ENCODE measurements at regions not wholly inside any gene's neighbourhood (a gene's known extent, or its start where the extent isn't known, plus 50 kb on each side); places are given as distances from the start of the nearest gene placed in this dataset.
"Not testable (repeated sequence)": the region's sequence is repeated elsewhere in the genome, so short reads cannot be mapped to it uniquely, and the experiment has no call there.

GRCh38 chr6:117783279-117783678, 108.0 kb downstream of the NUS1 start:
- WGBS, 4 donors, result 67 to 87% (median 77%) methylated on average over 5 of the region's 5 CpGs
- TF ChIP-seq POLR2A (IDR thresholded peaks at IDR 0.05), result no peak
- no peak for TF ChIP-seq CTCF (IDR thresholded peaks at IDR 0.05)
- intact Hi-C loops (cut with DNase I), result no loop called here
- no peak for DNase-seq
- H3K9me3 ChIP-seq (replicated peaks in 1 of 3), result no peaks in the 10 kb centered on the region
- no peak overlapping the region for H3K4me3 ChIP-seq
- no peak overlapping the region for H3K27ac ChIP-seq
- no peaks in the 10 kb centered on the region for H3K36me3 ChIP-seq (replicated peaks in 1 of 2)
- no peaks in the 10 kb centered on the region for H3K4me1 ChIP-seq (replicated peaks in 1 of 2)
- no peaks in the 10 kb centered on the region for H3K27me3 ChIP-seq

GRCh38 chr6:117791012-117791411, 115.7 kb downstream of the NUS1 start:
- H3K27me3 ChIP-seq, result no peaks in the 10 kb centered on the region
- no peaks in the 10 kb centered on the region for H3K36me3 ChIP-seq (replicated peaks in 1 of 2)
- H3K4me1 ChIP-seq (replicated peaks in 1 of 2), result no peaks in the 10 kb centered on the region
- no peak overlapping the region for H3K27ac ChIP-seq
- no peak overlapping the region for H3K4me3 ChIP-seq
- 61 to 80% (median 72%) methylated on average over 3 of the region's 3 CpGs for WGBS, 4 donors
- no peak for TF ChIP-seq POLR2A (IDR thresholded peaks at IDR 0.05)
- no peak for TF ChIP-seq CTCF (IDR thresholded peaks at IDR 0.05)
- DNase-seq, result no peak
- intact Hi-C loops (cut with DNase I), result no loop called here
- no peaks in the 10 kb centered on the region for H3K9me3 ChIP-seq (replicated peaks in 1 of 3)

- Histone ChIP-seq H3K27ac (no peak overlapping the region), H3K4me3 (no peak overlapping the region), H3K4me1 (replicated peaks in 1 of 2) (no peaks in the 10 kb centered on the region), H3K27me3 (no peaks in the 10 kb centered on the region), H3K36me3 (replicated peaks in 1 of 2) (no peaks in the 10 kb centered on the region), H3K9me3 (replicated peaks in 1 of 3) (no peaks in the 10 kb centered on the region)
- TF ChIP-seq POLR2A (IDR thresholded peaks at IDR 0.05) (no peak), CTCF (IDR thresholded peaks at IDR 0.05) (no peak)
- intact Hi-C loops (cut with DNase I), result no loop called here
- DNase-seq, result no peak
- WGBS, 4 donors, result 36 to 68% (median 44%) methylated on average over 1 of the region's 1 CpG
Measured at GRCh38 chr6:117795234-117795633, 111.8 kb upstream of the SLC35F1 start.

GRCh38 chr6:117798819-117799218, 108.2 kb upstream of the SLC35F1 start:
- 80 to 95% (median 92%) methylated on average over 2 of the region's 2 CpGs for WGBS, 4 donors

GRCh38 chr6:117810269-117810668, 96.8 kb upstream of the SLC35F1 start:
- Histone ChIP-seq H3K27ac (no peak overlapping the region), H3K4me1 (replicated peaks in 1 of 2) (no peaks in the 10 kb centered on the region), H3K36me3 (replicated peaks in 1 of 2) (no peaks in the 10 kb centered on the region), H3K4me3 (no peak overlapping the region), H3K27me3 (no peaks in the 10 kb centered on the region), H3K9me3 (replicated peaks in 1 of 3) (no peaks in the 10 kb centered on the region)
- no peak for DNase-seq
- TF ChIP-seq CTCF (IDR thresholded peaks at IDR 0.05), result no peak
- no peak for TF ChIP-seq POLR2A (IDR thresholded peaks at IDR 0.05)
- intact Hi-C loops (cut with DNase I), result no loop called here
- WGBS, 4 donors, result 67 to 90% (median 80%) methylated on average over 1 to 6 of the region's 6 CpGs

More at GRCh38 chr6:117798819-117799218, 108.2 kb upstream of the SLC35F1 start:
- H3K4me1 ChIP-seq (replicated peaks in 1 of 2); H3K27me3 ChIP-seq; H3K4me3 ChIP-seq; H3K36me3 ChIP-seq (replicated peaks in 1 of 2); H3K27ac ChIP-seq; intact Hi-C loops (cut with DNase I); DNase-seq; H3K9me3 ChIP-seq (replicated peaks in 1 of 3): not testable (repeated sequence)

All from adrenal gland (tissue), 9 donors.